AG04450 (cell line): ENCODE measurements at regions not wholly inside any gene's neighbourhood (a gene's known extent, or its start where the extent isn't known, plus 50 kb on each side); places are given as distances from the start of the nearest gene placed in this dataset.

ENCODE experiments used
- CTCF ChIA-PET: fragments of 300-600, 350-600 bp; formaldehyde crosslinking; extraction: SDS; loops from one replicate; lab custom pipeline; 2022; ENCODE audit warnings: antibody characterized with exemption, inconsistent platforms; lab: Charles Lee
- POLR2A ChIA-PET: fragments of 350-600 bp; formaldehyde crosslinking; extraction: SDS; loops from one replicate; lab custom pipeline; 2021; ENCODE audit warnings: antibody characterized with exemption, inconsistent platforms; lab: Yijun Ruan, JAX
- DNase-seq: peaks from one replicate; pipeline ENCODE4 v3.0.0-alpha.2; 2011; ENCODE audit warnings: low read depth, low spot score
- H3K27ac ChIP-seq: one replicate; pipeline ENCODE4 v1.5.1; 2012; ENCODE audit warnings: low read depth, low read length, control low read depth
- H3K27me3 ChIP-seq: one replicate; pipeline ENCODE4 v1.6.0; 2012; ENCODE audit warnings: low read length; ENCODE audit not compliant: control insufficient read depth, insufficient read depth
- H3K4me3 ChIP-seq: 2 replicates; pipeline ENCODE4 v1.5.1; 2011; ENCODE audit warnings: mild to moderate bottlenecking, low read depth, low read length, control low read depth
- H3K9me3 ChIP-seq: 2 replicates; pipeline ENCODE4 v1.5.1; 2012; ENCODE audit warnings: low read length; ENCODE audit not compliant: control insufficient read depth, insufficient read depth
- TF ChIP-seq, protein P1 (sequence below): IDR thresholded peaks from 2 replicates; pipeline ENCODE4 v1.5.1; 2011; ENCODE audit warnings: low read depth, low read length, control low read depth, inconsistent platforms

DNA sequence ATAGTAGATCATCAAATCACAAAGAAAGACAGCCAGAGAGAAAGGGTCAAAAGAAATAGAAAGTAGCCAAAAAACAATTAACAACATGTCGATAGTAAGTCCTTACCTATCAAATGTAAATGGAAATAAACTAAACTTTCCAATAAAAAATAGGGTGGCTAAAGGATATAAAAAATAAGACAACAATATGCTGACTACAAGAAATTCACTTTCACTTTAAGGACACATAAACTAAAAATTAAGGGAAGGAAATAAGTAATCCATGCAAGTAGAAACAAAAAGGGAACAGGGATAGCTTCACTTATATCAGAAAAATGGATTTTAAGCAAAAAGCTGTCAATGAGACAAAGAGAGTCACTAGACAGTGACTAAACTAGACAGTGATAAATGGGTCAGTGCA, 903.9 kb upstream of the ZEB2 start:
- no peak overlapping the region for H3K27ac ChIP-seq
- no peaks in the 10 kb centered on the region for H3K27me3 ChIP-seq
- POLR2A ChIA-PET: no interaction called here
- TF ChIP-seq, protein P1, sequence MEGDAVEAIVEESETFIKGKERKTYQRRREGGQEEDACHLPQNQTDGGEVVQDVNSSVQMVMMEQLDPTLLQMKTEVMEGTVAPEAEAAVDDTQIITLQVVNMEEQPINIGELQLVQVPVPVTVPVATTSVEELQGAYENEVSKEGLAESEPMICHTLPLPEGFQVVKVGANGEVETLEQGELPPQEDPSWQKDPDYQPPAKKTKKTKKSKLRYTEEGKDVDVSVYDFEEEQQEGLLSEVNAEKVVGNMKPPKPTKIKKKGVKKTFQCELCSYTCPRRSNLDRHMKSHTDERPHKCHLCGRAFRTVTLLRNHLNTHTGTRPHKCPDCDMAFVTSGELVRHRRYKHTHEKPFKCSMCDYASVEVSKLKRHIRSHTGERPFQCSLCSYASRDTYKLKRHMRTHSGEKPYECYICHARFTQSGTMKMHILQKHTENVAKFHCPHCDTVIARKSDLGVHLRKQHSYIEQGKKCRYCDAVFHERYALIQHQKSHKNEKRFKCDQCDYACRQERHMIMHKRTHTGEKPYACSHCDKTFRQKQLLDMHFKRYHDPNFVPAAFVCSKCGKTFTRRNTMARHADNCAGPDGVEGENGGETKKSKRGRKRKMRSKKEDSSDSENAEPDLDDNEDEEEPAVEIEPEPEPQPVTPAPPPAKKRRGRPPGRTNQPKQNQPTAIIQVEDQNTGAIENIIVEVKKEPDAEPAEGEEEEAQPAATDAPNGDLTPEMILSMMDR: no peak
- H3K4me3 ChIP-seq: no peak overlapping the region
- no peak for DNase-seq
- no peaks in the 10 kb centered on the region for H3K9me3 ChIP-seq
- CTCF ChIA-PET: no interaction called here

DNA sequence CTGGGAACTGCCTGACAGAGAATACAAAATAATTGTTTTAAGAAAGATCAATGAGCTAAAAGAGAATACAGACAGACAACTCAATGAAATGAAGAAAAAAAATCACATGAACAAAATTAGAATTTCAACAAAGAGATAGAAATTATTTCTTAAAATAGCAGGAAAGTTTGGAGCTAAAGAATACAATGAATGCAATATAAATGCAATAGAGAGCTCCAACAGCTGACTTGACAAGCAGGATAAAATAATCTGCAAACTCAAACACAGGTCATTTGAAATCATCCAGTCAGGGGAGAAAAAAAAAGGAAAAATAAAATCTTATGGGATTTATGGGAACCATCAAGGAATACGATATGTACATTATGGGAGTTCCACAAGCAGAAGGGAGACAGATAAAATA, 902.7 kb upstream of the ZEB2 start:
- Histone ChIP-seq H3K9me3 (no peaks in the 10 kb centered on the region), H3K4me3 (no peak overlapping the region), H3K27ac (no peak overlapping the region), H3K27me3 (no peaks in the 10 kb centered on the region)
- DNase-seq: no peak
- CTCF ChIA-PET: no interaction called here
- TF ChIP-seq, protein P1: no peak
- POLR2A ChIA-PET: no interaction called here

DNA sequence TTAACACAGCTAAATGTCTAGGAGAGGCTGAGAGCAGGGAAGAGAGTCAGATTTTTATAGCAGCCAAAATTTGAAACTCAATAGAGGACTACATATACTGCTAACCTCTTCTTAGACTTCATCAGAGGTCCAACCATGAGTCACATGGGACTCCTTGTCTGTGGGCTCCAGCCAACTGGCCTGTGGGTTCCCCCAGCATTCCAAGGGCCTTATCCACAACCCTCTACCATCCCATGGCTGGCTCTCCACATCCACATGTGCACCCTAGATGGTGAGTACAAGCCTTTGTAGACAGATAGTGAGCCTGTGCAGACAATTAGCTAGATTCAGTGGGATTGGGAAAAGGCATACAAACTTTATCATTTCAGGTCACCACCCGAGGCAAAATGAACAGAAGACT, 901.9 kb upstream of the ZEB2 start:
- CTCF ChIA-PET: no interaction called here
- DNase-seq: no peak
- Histone ChIP-seq H3K27ac (no peak overlapping the region), H3K27me3 (no peaks in the 10 kb centered on the region), H3K9me3 (no peaks in the 10 kb centered on the region), H3K4me3 (no peak overlapping the region)
- TF ChIP-seq, protein P1: no peak
- POLR2A ChIA-PET: no interaction called here

DNA sequence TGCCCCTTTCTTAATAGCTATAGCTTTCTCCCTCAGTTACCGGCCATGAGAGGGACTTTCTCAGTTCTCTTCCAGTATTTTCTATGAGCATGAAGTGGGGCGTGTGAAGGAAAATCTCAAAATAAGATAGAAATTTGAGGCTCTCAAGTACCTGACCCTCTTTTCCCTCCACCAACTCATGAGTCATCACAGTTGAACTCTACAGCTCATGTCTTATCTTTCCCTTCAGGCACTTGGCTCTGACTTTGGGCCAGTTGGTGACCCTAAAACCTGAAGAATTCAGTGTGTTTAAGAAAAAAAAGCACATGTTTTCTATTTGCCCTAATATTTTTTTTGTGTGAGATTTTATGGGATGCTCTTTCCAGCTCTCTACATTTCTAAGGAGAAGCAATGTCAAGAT, 896.7 kb upstream of the ZEB2 start:
- DNase-seq: no peak
- Histone ChIP-seq H3K27ac (no peak overlapping the region), H3K27me3 (no peaks in the 10 kb centered on the region), H3K9me3 (no peaks in the 10 kb centered on the region), H3K4me3 (no peak overlapping the region)
- POLR2A ChIA-PET: no interaction called here
- TF ChIP-seq, protein P1: no peak
- CTCF ChIA-PET: no interaction called here

DNA sequence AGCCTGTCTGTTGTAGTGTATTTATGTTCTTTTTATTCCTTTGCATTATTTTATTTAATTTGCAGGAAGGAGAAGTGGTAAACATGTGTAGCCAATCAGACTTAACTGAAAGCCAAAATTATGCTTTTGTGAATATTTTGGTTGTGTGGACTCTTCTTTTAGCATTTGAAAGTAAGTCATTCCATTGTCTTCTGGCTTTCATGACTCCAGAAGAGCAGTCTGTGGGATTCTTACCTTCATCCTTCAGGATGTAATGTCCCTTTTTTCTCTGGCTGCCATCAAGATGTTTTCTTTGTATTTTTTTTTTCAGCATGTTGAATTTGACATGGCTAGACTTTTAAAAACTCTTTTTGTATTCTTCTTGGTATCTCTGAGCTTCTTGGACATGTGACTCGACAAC, 895.2 kb upstream of the ZEB2 start:
- no peak for DNase-seq
- POLR2A ChIA-PET: no interaction called here
- TF ChIP-seq, protein P1: no peak
- CTCF ChIA-PET: no interaction called here
- Histone ChIP-seq H3K27me3 (no peaks in the 10 kb centered on the region), H3K9me3 (no peaks in the 10 kb centered on the region), H3K27ac (no peak overlapping the region), H3K4me3 (no peak overlapping the region)
